HCT116 (cell line): ENCODE measurements at regions not wholly inside any gene's neighbourhood (a gene's known extent, or its start where the extent isn't known, plus 50 kb on each side); places are given as distances from the start of the nearest gene placed in this dataset.

Source experiments
- ATAC-seq: fragments of 200-7000 bp; cut with Tn5 transposase; 2 replicates; pipeline ENCODE4 v1.9.1; 2020; ENCODE audit warnings: mild to moderate bottlenecking, moderate library complexity
- BruUV-seq: library from RNA; stranded (reverse); fragments of 400-500 nt; replicated peaks from 2 replicates; lab custom pipeline; 2021; lab: Mats Ljungman, UMichigan
- CTCF ChIA-PET: fragments of 300-600 bp; sonication (Branson Sonifier 250); formaldehyde crosslinking; loops from one replicate; lab custom pipeline; 2021; ENCODE audit warnings: antibody characterized with exemption; lab: Charles Lee
- POLR2A ChIA-PET: fragments of 300-600, 350-600 bp; sonication (Branson Sonifier 250); formaldehyde crosslinking; loops from one replicate; lab custom pipeline; 2021; ENCODE audit warnings: antibody characterized with exemption; lab: Charles Lee
- RAD21 ChIA-PET, 2 experiments: fragments of 300-600 bp; sonication (Branson Sonifier 250); formaldehyde crosslinking; loops; one replicate each; lab custom pipeline; 2023; ENCODE audit warnings: low total read pairs in 2 of 2; ENCODE audit not compliant: uncharacterized antibody in 2 of 2, unreplicated experiment in 2 of 2, low non-redundant PET in 1 of 2; lab: Charles Lee
- DNase-seq: peaks from one replicate; pipeline ENCODE4 v3.0.0-alpha.2; 2010; ENCODE audit warnings: low read depth, low spot score
- H2AFZ ChIP-seq: fragments of 200-600 bp; shearing (Covaris generic), sonication (generic); 2 replicates; pipeline ENCODE4 v1.6.1; 2017; ENCODE audit warnings: low read depth, mixed run types, mixed read lengths, antibody characterized with exemption, low read length; ENCODE audit not compliant: poor library complexity, severe bottlenecking
- H3K27ac ChIP-seq: 2 replicates; pipeline ENCODE4 v1.5.1; 2012; ENCODE audit warnings: low read depth, low read length
- H3K27me3 ChIP-seq: fragments of 200-600 bp; sonication (generic); 2 replicates; pipeline ENCODE4 v1.6.1; 2016; ENCODE audit warnings: mixed run types, low read length, mixed read lengths; ENCODE audit not compliant: insufficient read depth
- H3K36me3 ChIP-seq, 2 experiments: fragments of 200-500 bp in 1 of 2; fragments of 200-600 bp in 1 of 2; sonication (Bioruptor generic) in 1 of 2; sonication (generic) in 1 of 2; 2 replicates each; pipeline versions ENCODE4 v1.5.1 to v1.6.1; 2014 to 2016; ENCODE audit warnings: low read length in 2 of 2, inconsistent platforms in 1 of 2, mixed read lengths in 1 of 2, mixed run types in 1 of 2; ENCODE audit not compliant: insufficient read depth in 2 of 2, control insufficient read depth in 1 of 2
- H3K4me1 ChIP-seq, 2 experiments: fragments of 200-600 bp in 1 of 2; sonication (generic) in 1 of 2; 2 replicates each; pipeline versions ENCODE4 v1.5.1 to v1.6.1; 2012 to 2017; ENCODE audit warnings: low read length in 2 of 2, inconsistent platforms in 1 of 2, mild to moderate bottlenecking in 1 of 2, mixed read lengths in 1 of 2, mixed run types in 1 of 2, moderate library complexity in 1 of 2; ENCODE audit not compliant: insufficient read depth in 2 of 2, control insufficient read depth in 1 of 2
- H3K4me2 ChIP-seq: fragments of 200-600 bp; sonication (generic); 2 replicates; pipeline ENCODE4 v1.6.1; 2017; ENCODE audit warnings: mixed run types, low read length, mixed read lengths
- H3K4me3 ChIP-seq, 2 experiments: fragments of 200-600 bp in 1 of 2; sonication (generic) in 1 of 2; replicated peaks in 1 of 2; 2 replicates each; pipeline ENCODE4 v1.5.1; 2011 to 2016; ENCODE audit warnings: low read length in 2 of 2, control low read depth in 1 of 2, low read depth in 1 of 2, mild to moderate bottlenecking in 1 of 2, mixed read lengths in 1 of 2, mixed run types in 1 of 2
- H3K79me2 ChIP-seq: fragments of 200-600 bp; sonication (generic); 2 replicates; pipeline ENCODE4 v1.6.1; 2017; ENCODE audit warnings: mild to moderate bottlenecking, mixed run types, low read length, moderate library complexity, mixed read lengths; ENCODE audit not compliant: insufficient read depth
- H3K9ac ChIP-seq: fragments of 200-600 bp; sonication (generic); 2 replicates; pipeline ENCODE4 v1.6.1; 2016; ENCODE audit warnings: low read length, mixed read lengths
- H3K9me2 ChIP-seq: fragments of 200-600 bp; sonication (generic), shearing (Covaris generic); 2 replicates; pipeline ENCODE4 v1.6.1; 2017; ENCODE audit warnings: mixed run types, mild to moderate bottlenecking, moderate library complexity; ENCODE audit not compliant: insufficient read depth
- H3K9me3 ChIP-seq, 2 experiments: fragments of 200-500 bp in 1 of 2; fragments of 200-600 bp in 1 of 2; sonication (Bioruptor generic) in 1 of 2; sonication (generic) in 1 of 2; 2 replicates each; pipeline ENCODE4 v1.6.1; 2014 to 2017; ENCODE audit warnings: low read length in 2 of 2, mixed read lengths in 2 of 2, inconsistent platforms in 1 of 2, low read depth in 1 of 2, mild to moderate bottlenecking in 1 of 2, mixed run types in 1 of 2, moderate library complexity in 1 of 2; ENCODE audit not compliant: control insufficient read depth in 1 of 2, insufficient read depth in 1 of 2
- H4K20me1 ChIP-seq: fragments of 200-600 bp; sonication (generic), shearing (Covaris generic); 2 replicates; pipeline ENCODE4 v1.6.1; 2017; ENCODE audit warnings: mixed run types, mild to moderate bottlenecking, moderate library complexity; ENCODE audit not compliant: insufficient read depth
- CBX3 ChIP-seq: IDR thresholded peaks from 2 replicates; pipeline ENCODE4 v1.6.1; 2012; ENCODE audit warnings: low read depth
- EGR1 ChIP-seq: IDR thresholded peaks from 2 replicates; pipeline ENCODE4 v1.6.1; 2012; ENCODE audit warnings: low read depth
- JUND ChIP-seq: IDR thresholded peaks from 2 replicates; pipeline ENCODE4 v1.6.1; 2012
- POLR2A ChIP-seq: IDR thresholded peaks from 2 replicates; pipeline ENCODE4 v1.7.0; 2011; ENCODE audit warnings: borderline replicate concordance; ENCODE audit not compliant: insufficient read depth, insufficient read length; ENCODE audit errors: extremely low read depth
- POLR2AphosphoS5 ChIP-seq: IDR thresholded peaks from 2 replicates; pipeline ENCODE4 v1.6.1; 2011; ENCODE audit warnings: mild to moderate bottlenecking, low read depth, low read length, moderate library complexity
- RAD21 ChIP-seq: IDR thresholded peaks from 2 replicates; pipeline ENCODE4 v1.6.1; 2012; ENCODE audit warnings: low read depth, mild to moderate bottlenecking
- SIN3A ChIP-seq: IDR thresholded peaks from 2 replicates; pipeline ENCODE4 v1.6.1; 2012; ENCODE audit warnings: low read depth
- TCF7L2 ChIP-seq: IDR thresholded peaks from 2 replicates; pipeline ENCODE4 v1.7.0; 2011; ENCODE audit warnings: borderline replicate concordance, inconsistent platforms; ENCODE audit not compliant: insufficient read depth, insufficient read length; ENCODE audit errors: extremely low read depth
- ZFX ChIP-seq: fragments of 450-650 bp; IDR thresholded peaks from 2 replicates; pipeline ENCODE4 v1.6.1; 2017
- ZNF274 ChIP-seq: fragments of 200-500 bp; sonication (Bioruptor generic); IDR thresholded peaks from 2 replicates; pipeline ENCODE4 v1.6.1; 2014; ENCODE audit warnings: mild to moderate bottlenecking, low read depth, low read length, inconsistent platforms
- intact Hi-C: fragments of 100-400 bp; cut with micrococcal nuclease; formaldehyde crosslinking; loops from 2 replicates; pipeline ENCODE4 v1.10.0; 2022
- TF ChIP-seq, protein P1 (sequence below): IDR thresholded peaks from 2 replicates; pipeline ENCODE4 v1.6.1; 2012; ENCODE audit warnings: low read depth

DNA sequence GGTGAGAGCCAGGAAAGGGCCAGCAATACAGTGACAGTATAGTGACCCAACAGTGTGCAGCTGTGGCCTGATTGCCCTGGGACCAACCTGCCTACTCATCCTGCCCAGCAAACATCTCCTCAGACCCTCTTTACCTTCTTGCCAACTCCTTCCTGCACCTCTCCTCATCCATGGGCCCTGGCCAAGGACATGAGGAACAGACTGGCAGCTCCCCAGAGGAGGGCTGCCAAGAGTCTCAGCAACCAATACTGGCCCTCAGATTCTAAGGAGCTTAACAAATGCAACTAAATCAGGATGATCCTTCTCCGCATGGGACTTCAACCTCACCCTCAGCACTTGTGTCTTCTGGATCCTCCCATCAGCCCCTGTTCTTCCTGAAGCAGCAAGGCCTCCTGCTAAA is 77.0 kb downstream of the RPL27A start:
- Histone ChIP-seq H3K4me2 (no peak overlapping the region), H4K20me1 (no peaks in the 10 kb centered on the region), H3K9me2 (no peaks in the 10 kb centered on the region), H3K27ac (no peak overlapping the region), H2AFZ (no peak overlapping the region), H3K79me2 (no peaks in the 10 kb centered on the region), H3K4me3 (no peak overlapping the region), H3K4me1 (peaks cover 0 to 13% of the 10 kb centered on the region in 2 experiments; a peak in 2 of 4 replicates), H3K27me3 (no peaks in the 10 kb centered on the region), H3K9me3 (no peaks in the 10 kb centered on the region), H3K9ac (no peak overlapping the region), H3K36me3 (no peaks in the 10 kb centered on the region)
- ATAC-seq (no peak), DNase-seq (no peak)
- ChIA-PET POLR2A (no interaction called here), CTCF (no interaction called here), RAD21 (no interaction called here)
- no TSS peak for BruUV-seq
- intact Hi-C loops = no loop called here
- no peak for TF ChIP-seq JUND
- TF ChIP-seq SIN3A = no peak
- TF ChIP-seq ZNF274 = no peak
- TF ChIP-seq EGR1 = no peak
- TF ChIP-seq, protein P1, sequence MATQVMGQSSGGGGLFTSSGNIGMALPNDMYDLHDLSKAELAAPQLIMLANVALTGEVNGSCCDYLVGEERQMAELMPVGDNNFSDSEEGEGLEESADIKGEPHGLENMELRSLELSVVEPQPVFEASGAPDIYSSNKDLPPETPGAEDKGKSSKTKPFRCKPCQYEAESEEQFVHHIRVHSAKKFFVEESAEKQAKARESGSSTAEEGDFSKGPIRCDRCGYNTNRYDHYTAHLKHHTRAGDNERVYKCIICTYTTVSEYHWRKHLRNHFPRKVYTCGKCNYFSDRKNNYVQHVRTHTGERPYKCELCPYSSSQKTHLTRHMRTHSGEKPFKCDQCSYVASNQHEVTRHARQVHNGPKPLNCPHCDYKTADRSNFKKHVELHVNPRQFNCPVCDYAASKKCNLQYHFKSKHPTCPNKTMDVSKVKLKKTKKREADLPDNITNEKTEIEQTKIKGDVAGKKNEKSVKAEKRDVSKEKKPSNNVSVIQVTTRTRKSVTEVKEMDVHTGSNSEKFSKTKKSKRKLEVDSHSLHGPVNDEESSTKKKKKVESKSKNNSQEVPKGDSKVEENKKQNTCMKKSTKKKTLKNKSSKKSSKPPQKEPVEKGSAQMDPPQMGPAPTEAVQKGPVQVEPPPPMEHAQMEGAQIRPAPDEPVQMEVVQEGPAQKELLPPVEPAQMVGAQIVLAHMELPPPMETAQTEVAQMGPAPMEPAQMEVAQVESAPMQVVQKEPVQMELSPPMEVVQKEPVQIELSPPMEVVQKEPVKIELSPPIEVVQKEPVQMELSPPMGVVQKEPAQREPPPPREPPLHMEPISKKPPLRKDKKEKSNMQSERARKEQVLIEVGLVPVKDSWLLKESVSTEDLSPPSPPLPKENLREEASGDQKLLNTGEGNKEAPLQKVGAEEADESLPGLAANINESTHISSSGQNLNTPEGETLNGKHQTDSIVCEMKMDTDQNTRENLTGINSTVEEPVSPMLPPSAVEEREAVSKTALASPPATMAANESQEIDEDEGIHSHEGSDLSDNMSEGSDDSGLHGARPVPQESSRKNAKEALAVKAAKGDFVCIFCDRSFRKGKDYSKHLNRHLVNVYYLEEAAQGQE = no peak
- TF ChIP-seq POLR2A = no peak
- no peak for TF ChIP-seq POLR2AphosphoS5
- TF ChIP-seq ZFX = no peak
- TF ChIP-seq TCF7L2 = no peak
- no peak for TF ChIP-seq RAD21
- TF ChIP-seq CBX3 = no peak
